ENCODE measurements at regions not wholly inside any gene's neighbourhood (a gene's known extent, or its start where the extent isn't known, plus 50 kb on each side); places are given as distances from the start of the nearest gene placed in this dataset.

DNA sequence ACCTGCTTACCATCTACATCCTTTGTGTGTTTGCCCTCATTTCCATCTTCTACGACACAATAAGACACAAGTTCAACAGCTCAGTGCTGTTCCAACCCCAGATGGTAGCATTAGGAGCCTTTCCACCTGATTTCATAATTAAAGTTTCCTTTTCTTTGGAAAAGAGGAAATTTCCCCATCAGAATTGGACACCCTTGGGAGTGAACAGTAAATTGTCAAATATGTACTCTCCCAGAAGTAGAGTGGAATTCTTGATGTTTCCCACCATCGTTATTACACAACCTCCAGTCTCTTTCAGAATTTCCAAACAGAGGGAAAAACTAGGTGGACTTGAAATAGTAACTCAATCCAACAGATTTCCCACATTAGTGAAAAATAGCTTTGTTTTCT lies 337.6 kb upstream of the OR4E1 start:
- TF ChIP-seq, protein P1, sequence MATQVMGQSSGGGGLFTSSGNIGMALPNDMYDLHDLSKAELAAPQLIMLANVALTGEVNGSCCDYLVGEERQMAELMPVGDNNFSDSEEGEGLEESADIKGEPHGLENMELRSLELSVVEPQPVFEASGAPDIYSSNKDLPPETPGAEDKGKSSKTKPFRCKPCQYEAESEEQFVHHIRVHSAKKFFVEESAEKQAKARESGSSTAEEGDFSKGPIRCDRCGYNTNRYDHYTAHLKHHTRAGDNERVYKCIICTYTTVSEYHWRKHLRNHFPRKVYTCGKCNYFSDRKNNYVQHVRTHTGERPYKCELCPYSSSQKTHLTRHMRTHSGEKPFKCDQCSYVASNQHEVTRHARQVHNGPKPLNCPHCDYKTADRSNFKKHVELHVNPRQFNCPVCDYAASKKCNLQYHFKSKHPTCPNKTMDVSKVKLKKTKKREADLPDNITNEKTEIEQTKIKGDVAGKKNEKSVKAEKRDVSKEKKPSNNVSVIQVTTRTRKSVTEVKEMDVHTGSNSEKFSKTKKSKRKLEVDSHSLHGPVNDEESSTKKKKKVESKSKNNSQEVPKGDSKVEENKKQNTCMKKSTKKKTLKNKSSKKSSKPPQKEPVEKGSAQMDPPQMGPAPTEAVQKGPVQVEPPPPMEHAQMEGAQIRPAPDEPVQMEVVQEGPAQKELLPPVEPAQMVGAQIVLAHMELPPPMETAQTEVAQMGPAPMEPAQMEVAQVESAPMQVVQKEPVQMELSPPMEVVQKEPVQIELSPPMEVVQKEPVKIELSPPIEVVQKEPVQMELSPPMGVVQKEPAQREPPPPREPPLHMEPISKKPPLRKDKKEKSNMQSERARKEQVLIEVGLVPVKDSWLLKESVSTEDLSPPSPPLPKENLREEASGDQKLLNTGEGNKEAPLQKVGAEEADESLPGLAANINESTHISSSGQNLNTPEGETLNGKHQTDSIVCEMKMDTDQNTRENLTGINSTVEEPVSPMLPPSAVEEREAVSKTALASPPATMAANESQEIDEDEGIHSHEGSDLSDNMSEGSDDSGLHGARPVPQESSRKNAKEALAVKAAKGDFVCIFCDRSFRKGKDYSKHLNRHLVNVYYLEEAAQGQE (IDR thresholded peaks at IDR 0.05; ENCODE audit: insufficient read depth in 1 of 2, low read depth in 2 of 2, low read length in 2 of 2): no peak
- no peak for TF ChIP-seq TAF1 (IDR thresholded peaks at IDR 0.05; ENCODE audit: borderline replicate concordance, insufficient read depth, low read length)
- TF ChIP-seq POLR2AphosphoS5 (IDR thresholded peaks at IDR 0.05; ENCODE audit: low read depth, low read length): no peak
- TF ChIP-seq FOXP2 (optimal IDR thresholded peaks at IDR 0.05; ENCODE audit: borderline replicate concordance, extremely low read depth, extremely low read length, insufficient read depth): no peak

All from PFSK-1 (cell line).